Mesenchymal stem cell (in vitro differentiated cells and primary cell): ENCODE measurements at regions not wholly inside any gene's neighbourhood (a gene's known extent, or its start where the extent isn't known, plus 50 kb on each side); places are given as distances from the start of the nearest gene placed in this dataset.

Experiments used
- DNase-seq: peaks from one replicate; pipeline ENCODE4 v3.0.0-alpha.2; 2013
- H2AFZ ChIP-seq: one replicate; pipeline ENCODE4 v1.6.1; 2013; ENCODE audit warnings: low read depth, mild to moderate bottlenecking, control low read depth, inconsistent platforms, low read length, moderate library complexity
- H2AK5ac ChIP-seq: 2 replicates; pipeline ENCODE4 v1.6.1; 2013; ENCODE audit warnings: low read length, moderate library complexity, mild to moderate bottlenecking, inconsistent platforms; ENCODE audit not compliant: severe bottlenecking
- H2BK120ac ChIP-seq: one replicate; pipeline ENCODE4 v1.6.1; 2013; ENCODE audit warnings: low read depth, mild to moderate bottlenecking, inconsistent platforms, low read length, moderate library complexity
- H2BK12ac ChIP-seq, 2 experiments: one replicate each; pipeline ENCODE4 v1.6.1; 2013; ENCODE audit warnings: inconsistent platforms in 2 of 2, low read length in 2 of 2, mild to moderate bottlenecking in 2 of 2, moderate library complexity in 2 of 2, control low read depth in 1 of 2
- H2BK15ac ChIP-seq: one replicate; pipeline ENCODE4 v1.6.1; 2013; ENCODE audit warnings: mild to moderate bottlenecking, low read depth, inconsistent platforms; ENCODE audit not compliant: poor library complexity, severe bottlenecking
- H2BK5ac ChIP-seq: 2 replicates; pipeline ENCODE4 v1.6.1; 2013; ENCODE audit warnings: low read depth, mild to moderate bottlenecking, low read length, control low read depth, inconsistent platforms; ENCODE audit not compliant: poor library complexity, severe bottlenecking
- H3K14ac ChIP-seq, 2 experiments: one replicate each; pipeline ENCODE4 v1.6.1; 2013; ENCODE audit warnings: inconsistent platforms in 2 of 2, low read length in 2 of 2, control low read depth in 1 of 2, mild to moderate bottlenecking in 1 of 2, moderate library complexity in 1 of 2
- H3K18ac ChIP-seq, 2 experiments: one replicate each; pipeline ENCODE4 v1.6.1; 2013; ENCODE audit warnings: inconsistent platforms in 2 of 2, low read length in 2 of 2, control low read depth in 1 of 2, low read depth in 1 of 2, mild to moderate bottlenecking in 1 of 2
- H3K23ac ChIP-seq, 2 experiments: one replicate each; pipeline ENCODE4 v1.6.1; 2013; ENCODE audit warnings: inconsistent platforms in 2 of 2, low read length in 2 of 2, mild to moderate bottlenecking in 2 of 2, moderate library complexity in 2 of 2, control low read depth in 1 of 2
- H3K27ac ChIP-seq: 2 replicates; pipeline ENCODE4 v1.5.1; 2013; ENCODE audit warnings: mild to moderate bottlenecking, moderate library complexity, low read length, control low read depth, inconsistent platforms; ENCODE audit not compliant: poor library complexity, severe bottlenecking
- H3K27me3 ChIP-seq, 2 experiments: 2 replicates each; pipeline versions ENCODE4 v1.6.1 to v1.7.0; 2013; ENCODE audit warnings: low read length in 2 of 2, mild to moderate bottlenecking in 2 of 2, moderate library complexity in 2 of 2, control low read depth in 1 of 2, inconsistent platforms in 1 of 2; ENCODE audit not compliant: control insufficient read depth in 1 of 2, insufficient read depth in 1 of 2
- H3K36me3 ChIP-seq, 2 experiments: 2 replicates each; pipeline versions ENCODE4 v1.6.1 to v1.7.0; 2013; ENCODE audit warnings: low read length in 2 of 2, control low read depth in 1 of 2, inconsistent platforms in 1 of 2, low read depth in 1 of 2, mild to moderate bottlenecking in 1 of 2; ENCODE audit not compliant: insufficient read depth in 2 of 2, control insufficient read depth in 1 of 2
- H3K4ac ChIP-seq, 2 experiments: one replicate each; pipeline ENCODE4 v1.6.1; 2013; ENCODE audit warnings: inconsistent platforms in 2 of 2, low read length in 2 of 2, mild to moderate bottlenecking in 2 of 2, moderate library complexity in 2 of 2, control low read depth in 1 of 2, low read depth in 1 of 2
- H3K4me1 ChIP-seq: 2 replicates; pipeline ENCODE4 v1.6.1; 2013; ENCODE audit warnings: low read depth, low read length, control low read depth; ENCODE audit not compliant: control insufficient read depth, insufficient read depth
- H3K4me2 ChIP-seq: 2 replicates; pipeline ENCODE4 v1.6.1; 2013; ENCODE audit warnings: low read length, mild to moderate bottlenecking, inconsistent platforms; ENCODE audit not compliant: poor library complexity, severe bottlenecking
- H3K4me3 ChIP-seq, 2 experiments: 2 replicates each; pipeline versions ENCODE4 v1.5.1 to v1.7.0; 2013; ENCODE audit warnings: low read length in 2 of 2, mild to moderate bottlenecking in 2 of 2, control low read depth in 1 of 2, low read depth in 1 of 2; ENCODE audit not compliant: insufficient read depth in 1 of 2
- H3K79me1 ChIP-seq: replicated peaks from 2 replicates; pipeline ENCODE4 v1.6.1; 2013; ENCODE audit warnings: mild to moderate bottlenecking, control low read depth, low read length, inconsistent platforms; ENCODE audit not compliant: poor library complexity, severe bottlenecking
- H3K9ac ChIP-seq: 2 replicates; pipeline ENCODE4 v1.7.0; 2013; ENCODE audit warnings: mild to moderate bottlenecking, low read length, moderate library complexity
- H3K9me3 ChIP-seq: 2 replicates; pipeline ENCODE4 v1.7.0; 2013; ENCODE audit warnings: mild to moderate bottlenecking, low read length; ENCODE audit not compliant: control insufficient read depth
- H4K8ac ChIP-seq: one replicate; pipeline ENCODE4 v1.6.1; 2013; ENCODE audit warnings: inconsistent platforms, mild to moderate bottlenecking, low read length, moderate library complexity
- H4K91ac ChIP-seq: one replicate; pipeline ENCODE4 v1.6.1; 2013; ENCODE audit warnings: mild to moderate bottlenecking, low read length, inconsistent platforms
- WGBS: methylation state at CpG from one replicate; pipeline ENCODE4 v1.1.7; 2013; ENCODE audit warnings: mixed read lengths; 5-methylcytosine and 5-hydroxymethylcytosine counted together

GRCh38 chr4:162350331-162350730 is 186.5 kb upstream of the FSTL5 start:
- no peak overlapping the region for H2BK120ac ChIP-seq
- H3K4me1 ChIP-seq, result no peaks in the 10 kb centered on the region
- no peak overlapping the region for H3K4me2 ChIP-seq
- H3K9me3 ChIP-seq, result no peaks in the 10 kb centered on the region
- H3K36me3 ChIP-seq, result no peaks in the 10 kb centered on the region
- no peak overlapping the region for H2BK15ac ChIP-seq
- no peak overlapping the region for H4K8ac ChIP-seq
- no peaks in the 10 kb centered on the region for H3K79me1 ChIP-seq
- no peak overlapping the region for H3K27ac ChIP-seq
- no peak for DNase-seq
- H4K91ac ChIP-seq, result no peak overlapping the region
- H2BK12ac ChIP-seq, result no peak overlapping the region
- no peaks in the 10 kb centered on the region for H3K27me3 ChIP-seq
- H3K4me3 ChIP-seq, result no peak overlapping the region
- H3K14ac ChIP-seq, result no peak overlapping the region
- no peak overlapping the region for H3K23ac ChIP-seq
- H2AFZ ChIP-seq, result no peak overlapping the region
- no peak overlapping the region for H2AK5ac ChIP-seq
- no peak overlapping the region for H3K18ac ChIP-seq
- no peak overlapping the region for H3K4ac ChIP-seq
- no peak overlapping the region for H2BK5ac ChIP-seq
- 21% methylated on average over 2 of the region's 2 CpGs for WGBS
- no peak overlapping the region for H3K9ac ChIP-seq

GRCh38 chr4:162349395-162349794 is 185.6 kb upstream of the FSTL5 start:
- no peak for DNase-seq
- Histone ChIP-seq H3K23ac (no peak overlapping the region), H2BK15ac (no peak overlapping the region), H3K9me3 (no peaks in the 10 kb centered on the region), H3K4me2 (no peak overlapping the region), H3K18ac (no peak overlapping the region), H3K14ac (no peak overlapping the region), H3K27ac (no peak overlapping the region), H3K79me1 (no peaks in the 10 kb centered on the region), H2BK12ac (no peak overlapping the region), H3K27me3 (no peaks in the 10 kb centered on the region), H2AFZ (no peak overlapping the region), H4K8ac (no peak overlapping the region), H3K4me3 (no peak overlapping the region), H3K36me3 (no peaks in the 10 kb centered on the region), H2AK5ac (no peak overlapping the region), H2BK120ac (no peak overlapping the region), H3K9ac (no peak overlapping the region), H3K4me1 (no peaks in the 10 kb centered on the region), H2BK5ac (no peak overlapping the region), H3K4ac (no peak overlapping the region), H4K91ac (no peak overlapping the region)
- no CpG with 5 or more reads among the region's 2 CpGs for WGBS

- no peak overlapping the region for H4K8ac ChIP-seq
- no peak overlapping the region for H2AFZ ChIP-seq
- no peak overlapping the region for H2AK5ac ChIP-seq
- no peak overlapping the region for H3K27ac ChIP-seq
- H2BK15ac ChIP-seq, result no peak overlapping the region
- no peak overlapping the region for H3K9ac ChIP-seq
- H2BK120ac ChIP-seq, result no peak overlapping the region
- H3K4me1 ChIP-seq, result no peaks in the 10 kb centered on the region
- no peak overlapping the region for H3K4me3 ChIP-seq
- H3K18ac ChIP-seq, result no peak overlapping the region
- no peak overlapping the region for H3K23ac ChIP-seq
- 74% methylated on average over 3 of the region's 3 CpGs for WGBS
- H3K4ac ChIP-seq, result no peak overlapping the region
- H3K14ac ChIP-seq, result no peak overlapping the region
- no peaks in the 10 kb centered on the region for H3K36me3 ChIP-seq
- H3K4me2 ChIP-seq, result no peak overlapping the region
- H2BK12ac ChIP-seq, result no peak overlapping the region
- H2BK5ac ChIP-seq, result no peak overlapping the region
- H3K9me3 ChIP-seq, result no peaks in the 10 kb centered on the region
- H3K79me1 ChIP-seq, result no peaks in the 10 kb centered on the region
- H3K27me3 ChIP-seq, result no peaks in the 10 kb centered on the region
- H4K91ac ChIP-seq, result no peak overlapping the region
- DNase-seq, result no peak
Observed at GRCh38 chr4:162347842-162348213, 184.0 kb upstream of the FSTL5 start.

- Histone ChIP-seq H3K14ac (no peak overlapping the region), H3K9me3 (no peaks in the 10 kb centered on the region), H3K79me1 (no peaks in the 10 kb centered on the region), H3K4ac (no peak overlapping the region), H4K91ac (no peak overlapping the region), H2BK15ac (no peak overlapping the region), H3K27ac (no peak overlapping the region), H2BK12ac (no peak overlapping the region), H3K36me3 (no peaks in the 10 kb centered on the region), H3K18ac (no peak overlapping the region), H4K8ac (no peak overlapping the region), H2AFZ (no peak overlapping the region), H3K9ac (no peak overlapping the region), H3K27me3 (no peaks in the 10 kb centered on the region), H2AK5ac (no peak overlapping the region), H3K4me3 (no peak overlapping the region), H2BK120ac (no peak overlapping the region), H3K4me2 (no peak overlapping the region), H2BK5ac (no peak overlapping the region), H3K23ac (no peak overlapping the region), H3K4me1 (no peaks in the 10 kb centered on the region)
- no CpG with 5 or more reads among the region's 2 CpGs for WGBS
- DNase-seq, result no peak
Observed at GRCh38 chr4:162347156-162347841, 183.5 kb upstream of the FSTL5 start.
